ENCODE measurements at regions not wholly inside any gene's neighbourhood (a gene's known extent, or its start where the extent isn't known, plus 50 kb on each side); places are given as distances from the start of the nearest gene placed in this dataset.

DNA sequence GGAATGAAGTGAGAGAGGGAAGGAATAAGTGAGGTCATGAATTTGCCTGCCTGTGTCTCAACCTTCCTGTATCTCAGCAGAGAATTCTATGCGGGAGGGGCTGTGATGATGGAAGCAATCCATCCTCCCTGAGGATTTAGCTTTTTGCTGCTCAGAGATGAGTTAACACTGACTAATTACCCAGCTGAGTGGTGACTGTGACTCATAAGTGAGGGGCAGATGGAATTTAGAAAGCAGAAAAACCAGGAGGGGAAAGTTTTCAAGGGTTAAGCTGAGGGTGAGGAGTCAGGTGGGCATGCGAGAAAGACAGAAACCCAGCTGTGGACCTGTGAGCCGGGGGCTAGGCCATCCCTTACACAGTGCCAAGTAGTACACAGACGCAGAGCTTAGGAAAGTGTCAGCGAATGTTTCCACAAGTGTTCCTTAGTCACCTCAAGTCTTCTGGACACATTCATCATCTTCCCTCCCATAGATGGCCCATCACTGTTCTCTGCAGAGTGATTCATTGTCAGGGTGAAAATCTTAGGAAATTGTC, 277.9 kb downstream of the IPO8 start:
- no peak for DNase-seq (ENCODE audit: low spot score in 2 of 2)
- H3K27ac Mint-ChIP-seq: no peak overlapping the region
- H3K36me3 Mint-ChIP-seq: no peaks in the 10 kb centered on the region
- ATAC-seq: no peak
- H3K9me3 Mint-ChIP-seq: peaks cover 0 to 6% of the 10 kb centered on the region in 2 donors

DNA sequence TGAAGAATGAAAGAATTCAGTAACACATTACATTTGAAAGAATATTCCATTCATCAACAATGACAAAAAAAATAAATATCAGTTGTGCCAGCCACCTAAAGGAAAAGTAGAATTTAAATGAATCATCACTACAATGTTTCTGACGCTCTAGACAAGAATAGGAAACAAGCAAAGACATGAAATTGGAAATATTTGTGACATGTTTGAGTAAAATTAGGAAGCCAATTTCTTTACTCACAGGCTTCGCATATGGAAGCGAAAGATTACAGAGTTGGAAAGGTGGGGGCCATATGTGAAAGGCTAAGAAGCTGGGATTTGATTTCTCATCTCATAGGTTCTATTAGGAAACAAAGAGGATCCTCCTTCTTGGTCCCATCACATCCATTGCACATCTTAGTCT, 279.0 kb downstream of the IPO8 start:
- no peak for ATAC-seq
- H3K9me3 Mint-ChIP-seq: peaks cover 0 to 4% of the 10 kb centered on the region in 2 donors
- H3K27ac Mint-ChIP-seq: no peak overlapping the region
- H3K36me3 Mint-ChIP-seq: no peaks in the 10 kb centered on the region
- DNase-seq (ENCODE audit: low spot score in 2 of 2): no peak

DNA sequence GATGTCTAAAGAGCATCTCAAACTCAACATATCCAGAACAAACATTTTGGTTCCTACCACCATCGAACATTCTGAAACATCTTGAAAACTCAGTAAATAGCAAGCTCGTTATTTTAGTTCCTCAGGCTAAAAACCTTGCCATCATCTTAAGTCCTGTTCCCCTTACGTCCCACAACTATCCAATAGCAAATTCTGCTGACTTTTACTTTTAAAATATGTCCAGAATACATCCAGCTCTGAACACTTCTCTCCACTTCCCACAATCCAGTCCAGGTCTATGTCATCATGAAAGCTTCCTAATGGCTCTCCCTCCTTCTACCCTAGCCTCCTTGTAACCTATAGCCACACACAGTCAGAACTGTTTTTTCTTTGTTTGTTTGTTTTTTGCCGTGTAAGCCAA, 279.9 kb downstream of the IPO8 start:
- H3K27ac Mint-ChIP-seq: no peak overlapping the region
- peaks cover 0 to 4% of the 10 kb centered on the region in 2 donors for H3K9me3 Mint-ChIP-seq
- no peak for DNase-seq (ENCODE audit: low spot score in 2 of 2)
- no peaks in the 10 kb centered on the region for H3K36me3 Mint-ChIP-seq
- no peak for ATAC-seq

DNA sequence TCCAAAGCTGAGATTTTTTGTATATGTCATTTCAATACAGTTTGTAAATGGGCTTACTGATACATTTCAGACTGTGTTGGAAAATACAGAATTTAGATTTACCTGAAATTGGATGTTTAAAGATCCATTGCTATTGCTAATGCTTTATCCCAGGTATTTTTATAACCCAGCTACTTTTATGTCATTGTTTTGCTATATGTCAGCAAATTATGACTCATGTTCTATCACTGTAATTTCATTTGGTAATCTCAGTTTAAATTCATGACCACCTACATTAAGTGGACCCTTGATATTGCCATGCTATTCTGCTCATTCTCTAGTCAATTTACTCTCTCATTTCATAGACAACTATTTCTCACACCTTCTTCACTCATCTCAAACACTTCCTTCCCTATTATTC, 281.2 kb downstream of the IPO8 start:
- no peak for DNase-seq (ENCODE audit: low spot score in 2 of 2)
- peaks cover 0 to 4% of the 10 kb centered on the region in 2 donors for H3K9me3 Mint-ChIP-seq
- H3K36me3 Mint-ChIP-seq: no peaks in the 10 kb centered on the region
- no peak overlapping the region for H3K27ac Mint-ChIP-seq
- ATAC-seq: no peak

DNA sequence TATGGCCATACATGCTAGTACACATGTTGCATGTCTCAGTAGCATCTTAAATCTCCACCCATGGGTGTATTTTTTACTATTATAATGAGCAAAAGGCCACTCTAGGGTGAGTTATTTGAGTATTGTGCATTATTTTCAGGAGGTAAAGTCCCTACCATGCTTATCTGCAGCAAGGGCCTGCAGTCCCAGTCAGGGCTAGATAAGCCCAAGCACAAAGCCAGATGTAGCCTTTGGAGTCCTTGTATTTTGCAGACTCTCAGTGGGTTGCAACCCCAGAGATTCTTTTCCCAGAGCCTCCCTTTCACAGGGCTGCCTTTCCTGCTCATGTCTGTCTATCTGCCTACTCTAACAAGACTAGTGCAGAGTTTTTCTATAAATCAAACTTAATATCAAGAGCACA, 295.3 kb downstream of the IPO8 start:
- Mint-ChIP-seq H3K9me3 (peaks cover 11 to 14% of the 10 kb centered on the region in 2 donors), H3K27ac (no peak overlapping the region), H3K36me3 (peaks cover 0 to 7% of the 10 kb centered on the region in 2 donors)
- no peak for DNase-seq (ENCODE audit: low spot score in 2 of 2)
- no peak for ATAC-seq

DNA sequence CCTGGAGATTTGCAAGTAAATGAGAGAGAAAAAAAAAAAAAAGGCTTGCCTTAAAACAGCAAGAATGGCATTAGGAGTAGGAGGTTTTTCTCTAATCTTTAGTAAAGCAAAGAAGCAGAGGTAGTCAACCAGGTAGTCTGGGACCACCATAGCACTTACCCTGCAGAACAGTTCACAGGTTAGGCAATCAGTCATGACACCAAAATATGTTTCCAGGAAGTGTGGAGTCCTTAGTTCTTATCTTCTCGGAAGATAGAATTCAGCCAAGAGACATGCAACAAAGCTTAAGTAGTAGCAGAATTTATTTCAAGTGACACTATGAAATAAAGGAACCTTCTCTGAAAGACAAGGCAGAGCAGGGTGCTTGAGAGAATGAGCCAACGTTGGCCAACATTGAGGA, 295.8 kb downstream of the IPO8 start:
- no peak for ATAC-seq

DNA sequence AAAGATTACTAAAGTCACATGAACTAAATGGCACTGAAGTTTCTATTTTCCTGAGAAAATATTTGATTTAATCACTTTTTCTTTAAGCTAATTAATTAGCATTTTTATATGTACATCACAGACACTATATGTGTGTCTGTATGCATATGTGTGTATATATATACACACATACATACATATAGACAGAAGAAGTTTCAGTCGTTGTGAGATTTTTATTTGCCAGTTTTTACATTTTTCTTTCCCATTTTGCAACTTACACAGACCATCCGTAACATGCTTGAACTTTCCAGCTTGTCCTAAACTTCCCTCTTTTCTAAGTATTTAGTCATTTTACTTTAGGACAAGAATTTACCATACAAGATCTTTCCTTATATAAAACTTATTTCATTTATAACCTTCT, 299.1 kb downstream of the IPO8 start:
- DNase-seq (ENCODE audit: low spot score in 2 of 2) (no peak), ATAC-seq (no peak)

More for the DNA sequence above, 295.8 kb downstream of the IPO8 start:
- H3K9me3 Mint-ChIP-seq: peaks cover 11 to 14% of the 10 kb centered on the region in 2 donors
- DNase-seq (ENCODE audit: low spot score in 2 of 2): no peak
- H3K36me3 Mint-ChIP-seq: peaks cover 0 to 7% of the 10 kb centered on the region in 2 donors
- H3K27ac Mint-ChIP-seq: no peak overlapping the region

DNA sequence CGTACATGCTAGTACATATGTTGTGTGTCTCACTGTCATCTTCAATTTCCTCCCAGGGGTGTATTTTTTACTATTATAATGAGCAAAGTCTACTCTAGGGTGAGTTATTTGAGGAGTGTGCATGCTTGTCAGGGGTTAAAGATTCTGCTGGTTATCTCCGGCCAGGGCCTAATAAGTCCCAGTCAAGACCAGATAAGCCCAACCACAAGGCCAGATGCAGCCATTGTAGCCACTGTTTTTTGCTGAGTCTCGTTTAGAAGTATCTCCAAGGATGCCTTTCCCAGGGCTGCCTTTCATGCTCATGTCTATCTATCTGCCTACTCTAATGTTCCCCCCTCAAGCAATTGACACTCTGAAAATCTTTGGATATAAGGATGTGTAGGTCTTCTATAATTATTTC, 300.5 kb downstream of the IPO8 start:
- Mint-ChIP-seq H3K27ac (no peak overlapping the region), H3K36me3 (peaks cover 0 to 7% of the 10 kb centered on the region in 2 donors), H3K9me3 (peaks cover 10 to 16% of the 10 kb centered on the region in 2 donors)
- no peak for DNase-seq (ENCODE audit: low spot score in 2 of 2)
- ATAC-seq: no peak

More for the DNA sequence above, 299.1 kb downstream of the IPO8 start:
- Mint-ChIP-seq H3K36me3 (peaks cover 0 to 7% of the 10 kb centered on the region in 2 donors), H3K9me3 (peaks cover 7% of the 10 kb centered on the region in 2 donors), H3K27ac (no peak overlapping the region)

DNA sequence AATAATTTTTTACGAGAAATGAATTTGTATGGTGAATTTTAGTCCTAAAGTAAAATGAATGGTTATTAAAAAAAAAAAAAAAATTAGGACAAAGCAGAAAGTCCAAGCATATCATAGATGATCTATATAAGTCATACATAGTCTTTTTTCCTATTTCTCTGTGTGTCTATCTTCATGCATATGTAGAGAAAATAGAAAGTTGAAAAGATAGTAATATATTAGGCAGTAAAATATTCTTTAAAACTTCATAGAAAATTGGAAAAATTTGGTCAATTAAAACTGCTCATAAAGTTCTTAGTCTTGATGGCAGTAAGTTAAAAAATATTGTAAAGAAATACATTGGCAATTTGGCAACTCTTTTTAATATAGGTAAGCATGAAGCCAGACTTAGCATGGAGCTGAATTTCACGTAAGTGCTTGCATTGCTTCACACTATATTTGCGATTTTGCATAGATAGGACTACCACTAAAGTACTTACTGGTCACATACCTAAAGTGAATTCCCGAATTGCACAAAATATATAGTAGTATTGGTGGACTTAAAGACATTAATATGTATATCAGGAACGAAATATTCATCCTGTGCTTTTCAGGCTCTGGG, 303.8 kb downstream of the IPO8 start:
- Mint-ChIP-seq H3K9me3 (peaks cover 10 to 15% of the 10 kb centered on the region in 2 donors), H3K36me3 (no peaks in the 10 kb centered on the region), H3K27ac (no peak overlapping the region)
- no peak for ATAC-seq
- no peak for DNase-seq (ENCODE audit: low spot score in 2 of 2)

DNA sequence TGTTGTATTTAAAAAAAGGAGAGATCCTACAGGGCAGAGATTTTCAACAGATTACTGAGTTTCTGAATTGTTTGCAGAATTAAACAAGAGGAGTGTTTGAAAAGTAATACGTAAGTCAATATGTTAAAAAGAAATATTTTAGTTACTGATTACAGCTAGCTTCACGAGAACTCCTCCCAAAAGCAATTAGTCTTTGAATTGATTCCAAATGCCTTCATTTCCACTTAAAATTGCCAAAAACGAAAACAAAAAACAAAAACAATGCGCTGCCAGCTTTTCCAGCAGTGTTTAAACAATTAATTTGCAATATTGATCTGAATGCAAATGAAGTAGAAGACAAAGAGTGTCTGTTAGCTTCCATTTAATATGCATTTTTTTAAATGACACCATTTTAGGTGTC, 310.0 kb downstream of the IPO8 start:
- Mint-ChIP-seq H3K27ac (no peak overlapping the region), H3K36me3 (no peaks in the 10 kb centered on the region), H3K9me3 (peaks cover 6 to 10% of the 10 kb centered on the region in 2 donors)
- DNase-seq (ENCODE audit: low spot score in 2 of 2) (no peak), ATAC-seq (no peak)

DNA sequence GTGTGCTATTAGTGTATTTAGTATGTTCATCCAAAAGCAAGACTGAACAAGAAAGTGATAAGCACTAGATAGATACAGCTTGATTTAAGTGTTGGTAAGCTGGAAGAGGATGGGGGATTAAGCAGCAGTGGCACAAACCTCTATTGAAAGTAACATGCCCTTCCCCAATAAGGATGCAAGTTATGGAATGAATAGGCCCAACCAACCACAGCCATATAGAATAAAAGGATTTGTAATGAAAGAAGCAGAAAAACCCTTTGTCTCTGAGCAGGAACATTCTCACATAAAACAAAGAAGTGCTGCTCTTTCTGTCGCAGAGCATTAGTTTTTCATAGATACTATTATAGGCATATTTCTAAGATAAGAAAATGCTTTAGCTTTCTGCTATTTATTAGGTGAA, 310.7 kb downstream of the IPO8 start:
- Mint-ChIP-seq H3K27ac (no peak overlapping the region), H3K36me3 (no peaks in the 10 kb centered on the region), H3K9me3 (peaks cover under 1 to 5% of the 10 kb centered on the region in 2 donors)
- DNase-seq (ENCODE audit: low spot score in 2 of 2) (no peak), ATAC-seq (no peak)

DNA sequence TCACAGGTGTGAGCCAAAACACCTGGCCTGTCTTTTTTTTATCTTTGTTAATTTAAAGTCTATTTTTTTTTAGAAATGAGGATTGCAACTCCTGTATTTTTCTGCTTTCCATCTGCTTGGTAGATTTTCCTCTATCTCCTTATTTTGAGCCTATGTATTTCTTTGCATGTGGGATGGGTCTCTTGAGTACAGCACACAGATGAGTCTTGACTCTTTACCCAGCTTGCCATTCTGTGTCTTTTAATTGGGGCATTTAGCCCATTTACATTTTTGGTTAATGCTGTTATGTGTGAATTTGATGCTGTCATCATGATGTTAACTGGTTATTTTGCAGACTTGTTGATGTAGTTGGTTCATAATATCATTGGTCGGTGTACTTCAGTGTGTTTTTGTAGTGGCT, 317.4 kb downstream of the IPO8 start:
- DNase-seq (ENCODE audit: low spot score in 2 of 2) (no peak), ATAC-seq (no peak)
- Mint-ChIP-seq H3K27ac (no peak overlapping the region), H3K9me3 (peaks cover 13 to 15% of the 10 kb centered on the region in 2 donors), H3K36me3 (no peaks in the 10 kb centered on the region)

DNA sequence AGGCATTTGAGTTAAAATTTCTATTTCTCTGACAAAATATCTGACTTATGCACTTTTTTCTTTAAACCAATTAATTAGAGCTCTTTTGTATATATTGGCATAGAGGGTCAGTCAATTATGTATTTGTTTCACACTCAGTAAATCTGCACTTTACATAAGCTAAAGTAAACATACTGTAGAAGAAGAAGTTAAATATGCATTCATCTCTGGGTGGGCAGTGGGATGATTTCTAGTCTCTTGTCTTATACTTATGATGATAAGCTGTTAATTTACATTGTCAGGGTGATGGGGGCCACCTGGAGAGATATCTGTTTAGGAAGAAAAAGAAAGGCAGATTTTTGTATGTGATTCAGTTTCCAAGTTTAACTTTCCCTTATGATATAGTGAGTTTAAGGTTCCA, 330.8 kb downstream of the IPO8 start:
- no peak for DNase-seq (ENCODE audit: low spot score in 2 of 2)
- H3K36me3 Mint-ChIP-seq: peaks cover 0 to 6% of the 10 kb centered on the region in 2 donors
- no peak for ATAC-seq

DNA sequence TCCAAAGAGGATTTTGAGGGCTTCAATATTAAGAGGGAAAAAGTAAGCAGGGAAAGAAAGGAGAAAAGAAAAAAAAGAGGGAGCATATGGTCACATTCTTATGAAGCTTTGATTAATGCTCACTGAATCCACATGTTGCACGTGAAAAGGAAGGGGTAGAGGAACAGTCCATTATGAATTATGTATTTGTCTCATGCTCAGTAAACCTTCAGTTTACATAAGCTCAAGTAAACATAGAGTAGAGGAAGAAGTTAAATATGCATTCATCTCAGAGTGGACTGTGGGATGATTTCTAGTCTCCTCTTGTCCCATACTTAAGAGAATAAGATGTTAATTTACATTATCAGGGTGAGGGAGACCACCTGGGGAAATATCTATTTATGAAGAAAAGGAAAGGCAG, 334.5 kb downstream of the IPO8 start:
- H3K9me3 Mint-ChIP-seq: peaks cover 11 to 16% of the 10 kb centered on the region in 2 donors
- ATAC-seq: no peak
- H3K36me3 Mint-ChIP-seq: peaks cover 0 to 1% of the 10 kb centered on the region in 2 donors
- H3K27ac Mint-ChIP-seq: no peak overlapping the region
- no peak for DNase-seq (ENCODE audit: low spot score in 2 of 2)

More for the DNA sequence above, 330.8 kb downstream of the IPO8 start:
- Mint-ChIP-seq H3K27ac (no peak overlapping the region), H3K9me3 (peaks cover 19 to 25% of the 10 kb centered on the region in 2 donors)

DNA sequence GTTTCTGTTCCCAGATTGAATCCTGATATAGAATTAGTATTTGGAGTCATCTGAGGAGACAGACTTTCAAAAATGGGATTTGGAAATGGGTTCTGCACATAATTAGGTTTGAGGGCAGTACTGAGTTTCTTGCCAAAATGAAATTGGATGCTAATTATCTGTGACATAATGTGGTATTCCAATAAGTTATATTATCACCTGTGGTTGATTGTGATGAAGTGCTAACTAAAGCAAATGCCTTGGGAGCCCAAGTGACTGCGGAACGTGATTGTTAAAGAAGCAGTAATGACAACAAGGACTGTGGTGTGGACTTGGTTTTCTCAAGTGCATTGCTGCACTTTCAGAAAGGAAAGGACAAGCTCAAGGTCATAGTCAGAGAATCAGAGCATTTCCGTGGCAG, 337.0 kb downstream of the IPO8 start:
- Mint-ChIP-seq H3K36me3 (no peaks in the 10 kb centered on the region), H3K27ac (no peak overlapping the region), H3K9me3 (peaks cover 11 to 16% of the 10 kb centered on the region in 2 donors)
- DNase-seq (ENCODE audit: low spot score in 2 of 2): no peak
- no peak for ATAC-seq

DNA sequence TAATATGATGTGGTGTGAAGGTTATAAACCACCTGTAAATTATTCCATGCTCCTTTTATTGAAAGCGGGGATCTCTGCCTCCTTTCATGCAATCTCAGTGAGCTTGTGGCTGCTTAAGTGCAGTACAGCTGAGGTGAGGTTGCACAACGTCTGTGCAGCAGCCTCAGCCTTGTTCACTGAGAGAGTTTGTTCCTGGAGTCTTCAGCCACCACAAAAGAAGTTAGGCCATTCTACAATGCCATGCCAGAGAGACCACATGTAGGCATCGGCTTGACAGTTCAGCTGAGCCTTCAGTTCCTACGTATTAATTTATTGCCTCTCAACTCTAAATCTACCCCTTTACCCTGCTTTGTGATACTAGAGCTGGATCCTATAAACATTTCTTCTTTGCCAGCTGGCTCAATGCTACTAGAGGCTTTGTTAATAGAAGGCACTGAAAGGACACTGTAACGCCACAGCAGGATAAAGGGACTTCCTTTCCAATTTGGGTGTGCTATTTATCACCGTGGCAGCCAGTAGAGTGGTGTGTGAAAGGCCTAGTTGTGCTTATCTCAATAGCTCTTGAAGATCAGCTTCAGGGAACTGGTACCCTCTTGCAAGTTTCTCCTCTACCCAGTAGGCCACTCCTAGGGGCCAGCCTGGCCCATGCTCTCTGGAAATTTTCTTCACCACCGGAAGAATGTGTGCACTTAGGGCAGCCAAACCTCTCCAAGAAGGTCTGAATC, 337.7 kb downstream of the IPO8 start:
- no peak for DNase-seq (ENCODE audit: low spot score in 2 of 2)
- Mint-ChIP-seq H3K27ac (no peak overlapping the region), H3K36me3 (no peaks in the 10 kb centered on the region), H3K9me3 (peaks cover 11 to 16% of the 10 kb centered on the region in 2 donors)
- no peak for ATAC-seq

DNA sequence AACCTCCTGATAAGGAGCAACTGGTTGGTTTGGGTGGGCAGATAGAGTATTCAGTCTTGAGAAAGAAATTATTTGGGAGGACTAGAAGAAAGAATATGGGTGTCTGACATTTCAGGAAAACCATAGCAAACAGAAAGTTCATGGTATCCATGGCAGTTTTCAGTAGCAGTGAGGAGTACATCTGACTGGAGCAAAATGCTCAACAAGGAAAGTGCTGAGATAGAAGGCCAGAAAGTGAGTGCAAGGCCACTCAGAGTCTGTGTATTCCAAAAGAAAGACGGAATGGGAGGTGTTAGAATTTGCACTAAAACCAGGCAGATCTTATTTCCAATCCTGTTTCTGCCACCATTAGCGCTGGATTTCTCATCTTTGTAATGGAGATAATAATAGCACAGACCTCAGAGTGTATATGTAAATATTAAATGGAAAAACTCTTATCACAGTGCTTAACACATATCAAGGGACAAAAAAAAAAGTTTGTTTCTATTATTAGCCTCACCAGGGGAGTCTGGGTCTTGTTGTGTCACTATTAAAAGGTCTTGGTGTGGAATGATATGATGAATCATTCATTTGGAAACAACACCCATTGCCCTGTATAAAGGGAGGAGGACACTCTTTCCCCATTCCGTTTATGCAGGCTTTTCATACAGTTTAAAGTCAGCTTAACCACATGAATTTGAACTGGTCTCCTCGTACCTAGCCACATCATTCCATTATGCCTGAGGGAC, 349.8 kb downstream of the IPO8 start:
- Mint-ChIP-seq H3K27ac (no peak overlapping the region), H3K36me3 (no peaks in the 10 kb centered on the region), H3K9me3 (peaks cover 7 to 21% of the 10 kb centered on the region in 2 donors)
- ATAC-seq (no peak), DNase-seq (ENCODE audit: low spot score in 2 of 2) (no peak)

Data from activated naive CD4-positive, alpha-beta T cell treated with anti-CD3 and anti-CD28 coated beads, Interleukin-2, amount 50 U/mL, for 72 hours (primary cell).